Gastrocnemius medialis (tissue), 4 donors: ENCODE measurements at regions not wholly inside any gene's neighbourhood (a gene's known extent, or its start where the extent isn't known, plus 50 kb on each side); places are given as distances from the start of the nearest gene placed in this dataset.

ENCODE experiments used
- ATAC-seq, 2 donors: fragments of 150-250 bp; one replicate each; pipeline ENCODE4 v1.9.1; 2016
- DNase-seq, 2 donors: peaks; one replicate each; pipeline ENCODE4 v3.0.0-alpha.2; 2019
- H3K27ac ChIP-seq, 4 donors: fragments of 200-600 bp; sonication (generic); 1 replicate in 1 of 4; 2 replicates in 3 of 4; pipeline ENCODE4 v1.5.1; 2016 to 2018; ENCODE audit warnings: mild to moderate bottlenecking in 2 of 4, moderate library complexity in 1 of 4
- H3K27me3 ChIP-seq, 3 donors: fragments of 200-600 bp; sonication (generic) in 2 of 3; 1 replicate in 1 of 3; 2 replicates in 2 of 3; pipeline versions ENCODE4 v1.5.1 to v1.6.0; 2016 to 2019; ENCODE audit warnings: mild to moderate bottlenecking in 1 of 3, moderate library complexity in 1 of 3
- H3K36me3 ChIP-seq, 2 donors: fragments of 200-600 bp; sonication (generic) in 1 of 2; one replicate each; pipeline ENCODE4 v1.5.1; 2017 to 2018
- H3K4me1 ChIP-seq, 2 donors: fragments of 200-600 bp; sonication (generic) in 1 of 2; one replicate each; pipeline ENCODE4 v1.5.1; 2016 to 2017; ENCODE audit warnings: mild to moderate bottlenecking in 2 of 2
- H3K4me3 ChIP-seq, 4 donors: fragments of 200-600 bp; sonication (generic) in 3 of 4; 1 replicate in 1 of 4; 2 replicates in 3 of 4; pipeline ENCODE4 v1.5.1; 2016 to 2019; ENCODE audit warnings: mild to moderate bottlenecking in 2 of 4
- H3K9me3 ChIP-seq, 3 donors: fragments of 200-600 bp; sonication (generic) in 2 of 3; 1 replicate in 1 of 3; 2 replicates in 2 of 3; pipeline ENCODE4 v1.5.1; 2016 to 2019
- CTCF ChIP-seq, 5 experiments: fragments of 450-650 bp in 3 of 5; fragments of 200-600 bp in 2 of 5; sonication (generic) in 2 of 5; IDR thresholded peaks in 4 of 5; conservative IDR thresholded peaks in 1 of 5; 1 replicate in 4 of 5; 2 replicates in 1 of 5; pipeline ENCODE4 v1.5.1; 2016 to 2019; ENCODE audit warnings: antibody characterized with exemption in 5 of 5, mild to moderate bottlenecking in 3 of 5, moderate library complexity in 3 of 5
- POLR2A ChIP-seq, 2 donors: fragments of 450-650 bp; IDR thresholded peaks; one replicate each; pipeline ENCODE4 v1.6.1; 2017; ENCODE audit warnings: antibody characterized with exemption in 2 of 2, mild to moderate bottlenecking in 2 of 2, moderate library complexity in 2 of 2
- in situ Hi-C, 4 donors: fragments of 200-750 bp; cut with MboI; loops; one replicate each; pipeline versions ENCODE4 v1.15.0 to v1.8.0; 2017; ENCODE audit warnings: low sequenced_read_pairs in 4 of 4
- intact Hi-C: fragments of 100-400 bp; cut with DNase I; formaldehyde crosslinking; loops from one replicate; pipeline ENCODE4 v1.15.1; 2023; ENCODE audit warnings: low total_unique reads

GRCh38 chr3:8296461-8296860, 205.2 kb upstream of the LMCD1 start:
- DNase-seq = no peak
- TF ChIP-seq POLR2A (IDR thresholded peaks at IDR 0.05) (no peak), CTCF (IDR thresholded peaks at IDR 0.05 in 4 of 5, conservative IDR thresholded peaks at IDR 0.05 in 1 of 5) (no peak)
- H3K27me3 ChIP-seq = no peaks in the 10 kb centered on the region
- no peaks in the 10 kb centered on the region for H3K9me3 ChIP-seq
- H3K4me3 ChIP-seq = no peak overlapping the region
- intact Hi-C loops (no loop called here), in situ Hi-C loops (no loop called here)
- ATAC-seq = no peak
- no peaks in the 10 kb centered on the region for H3K4me1 ChIP-seq
- H3K36me3 ChIP-seq = no peaks in the 10 kb centered on the region
- H3K27ac ChIP-seq = no peak overlapping the region

- in situ Hi-C loops = no loop called here
- Histone ChIP-seq H3K27me3 (no peaks in the 10 kb centered on the region), H3K27ac (no peak overlapping the region), H3K4me1 (no peaks in the 10 kb centered on the region), H3K36me3 (no peaks in the 10 kb centered on the region), H3K4me3 (no peak overlapping the region), H3K9me3 (no peaks in the 10 kb centered on the region)
- intact Hi-C loops = no loop called here
- DNase-seq (no peak), ATAC-seq (no peak)
- no peak for TF ChIP-seq CTCF (IDR thresholded peaks at IDR 0.05 in 4 of 5, conservative IDR thresholded peaks at IDR 0.05 in 1 of 5)
- no peak for TF ChIP-seq POLR2A (IDR thresholded peaks at IDR 0.05)
These were observed 203.3 kb upstream of the LMCD1 start for GRCh38 chr3:8298021-8298954.

- TF ChIP-seq POLR2A (IDR thresholded peaks at IDR 0.05) (no peak), CTCF (IDR thresholded peaks at IDR 0.05 in 4 of 5, conservative IDR thresholded peaks at IDR 0.05 in 1 of 5) (peak in 3 of 5 experiments; percentile 24 to 58 (median 57))
- Histone ChIP-seq H3K27me3 (no peaks in the 10 kb centered on the region), H3K36me3 (no peaks in the 10 kb centered on the region), H3K27ac (no peak overlapping the region), H3K4me1 (no peaks in the 10 kb centered on the region), H3K9me3 (no peaks in the 10 kb centered on the region), H3K4me3 (no peak overlapping the region)
- DNase-seq (no peak), ATAC-seq (no peak)
- intact Hi-C loops = no loop called here
- in situ Hi-C loops = no loop called here
These were observed 199.5 kb upstream of the LMCD1 start for GRCh38 chr3:8301977-8302735.

- no peaks in the 10 kb centered on the region for H3K4me1 ChIP-seq
- H3K36me3 ChIP-seq = no peaks in the 10 kb centered on the region
- H3K27ac ChIP-seq = no peak overlapping the region
- peaks cover 0 to 2% (median 0%) of the 10 kb centered on the region in 3 donors for H3K9me3 ChIP-seq
- DNase-seq (no peak), ATAC-seq (no peak)
- intact Hi-C loops = no loop called here
- TF ChIP-seq CTCF (IDR thresholded peaks at IDR 0.05 in 4 of 5, conservative IDR thresholded peaks at IDR 0.05 in 1 of 5) = no peak
- no peak for TF ChIP-seq POLR2A (IDR thresholded peaks at IDR 0.05)
- in situ Hi-C loops = no loop called here
- no peaks in the 10 kb centered on the region for H3K27me3 ChIP-seq
- no peak overlapping the region for H3K4me3 ChIP-seq
These were observed 198.2 kb upstream of the LMCD1 start for GRCh38 chr3:8303466-8303865.
